Gastrocnemius medialis (tissue), 4 donors: ENCODE measurements at regions not wholly inside any gene's neighbourhood (a gene's known extent, or its start where the extent isn't known, plus 50 kb on each side); places are given as distances from the start of the nearest gene placed in this dataset.

Experiments used
- CTCF ChIP-seq, 5 experiments: fragments of 450-650 bp in 3 of 5; fragments of 200-600 bp in 2 of 5; sonication (generic) in 2 of 5; IDR thresholded peaks in 4 of 5; conservative IDR thresholded peaks in 1 of 5; 1 replicate in 4 of 5; 2 replicates in 1 of 5; pipeline ENCODE4 v1.5.1; 2016 to 2019; ENCODE audit warnings: antibody characterized with exemption in 5 of 5, mild to moderate bottlenecking in 3 of 5, moderate library complexity in 3 of 5
- POLR2A ChIP-seq, 2 donors: fragments of 450-650 bp; IDR thresholded peaks; one replicate each; pipeline ENCODE4 v1.6.1; 2017; ENCODE audit warnings: antibody characterized with exemption in 2 of 2, mild to moderate bottlenecking in 2 of 2, moderate library complexity in 2 of 2

GRCh38 chr4:137866671-137867070 is 334.4 kb upstream of the PCDH18 start:
- no peak for TF ChIP-seq CTCF (IDR thresholded peaks at IDR 0.05 in 4 of 5, conservative IDR thresholded peaks at IDR 0.05 in 1 of 5)
- no peak for TF ChIP-seq POLR2A (IDR thresholded peaks at IDR 0.05)
